Hindlimb muscle (tissue), 1 donor: ENCODE measurements at regions not wholly inside any gene's neighbourhood (a gene's known extent, or its start where the extent isn't known, plus 50 kb on each side); places are given as distances from the start of the nearest gene placed in this dataset.
"Not testable (repeated sequence)": the region's sequence is repeated elsewhere in the genome, so short reads cannot be mapped to it uniquely, and the experiment has no call there.

ENCODE experiments used
- DNase-seq: peaks from one replicate; pipeline ENCODE4 v3.0.0-alpha.2; 2013

GRCh38 chr14:28949503-28949902 is 182.9 kb downstream of the FOXG1 start:
- DNase-seq = no peak

- no peak for DNase-seq
These were observed 185.6 kb downstream of the FOXG1 start for GRCh38 chr14:28952161-28952560.

GRCh38 chr14:28952666-28953065 is 186.1 kb downstream of the FOXG1 start:
- no peak for DNase-seq

- DNase-seq = no peak
These were observed 187.4 kb downstream of the FOXG1 start for GRCh38 chr14:28953973-28954372.

- DNase-seq = no peak
These were observed 200.0 kb downstream of the FOXG1 start for GRCh38 chr14:28966416-28967233.

- DNase-seq = no peak
These were observed 208.5 kb downstream of the FOXG1 start for GRCh38 chr14:28975084-28975483.

- DNase-seq = no peak
These were observed 215.6 kb downstream of the FOXG1 start for GRCh38 chr14:28982228-28982627.

- DNase-seq = no peak
These were observed 216.7 kb downstream of the FOXG1 start for GRCh38 chr14:28983279-28983678.

- DNase-seq = no peak
These were observed 220.9 kb downstream of the FOXG1 start for GRCh38 chr14:28987516-28987915.

- DNase-seq = not testable (repeated sequence)
These were observed 230.6 kb downstream of the FOXG1 start for GRCh38 chr14:28997196-28997595.

- DNase-seq = no peak
These were observed 233.1 kb downstream of the FOXG1 start for GRCh38 chr14:28999656-29000055.

GRCh38 chr14:29005647-29006046 is 239.1 kb downstream of the FOXG1 start:
- DNase-seq = no peak

- no peak for DNase-seq
These were observed 241.4 kb downstream of the FOXG1 start for GRCh38 chr14:29007990-29008389.

- no peak for DNase-seq
These were observed 249.7 kb downstream of the FOXG1 start for GRCh38 chr14:29016050-29016900.

GRCh38 chr14:29023505-29023904 is 256.9 kb downstream of the FOXG1 start:
- DNase-seq = not testable (repeated sequence)

GRCh38 chr14:29027441-29027840 is 260.9 kb downstream of the FOXG1 start:
- DNase-seq = not testable (repeated sequence)

GRCh38 chr14:29027941-29028705 is 261.5 kb downstream of the FOXG1 start:
- DNase-seq = not testable (repeated sequence)

- DNase-seq = no peak
These were observed 262.5 kb downstream of the FOXG1 start for GRCh38 chr14:29028973-29029582.

GRCh38 chr14:29030121-29030520 is 263.5 kb downstream of the FOXG1 start:
- DNase-seq = no peak

- DNase-seq = no peak
These were observed 264.4 kb downstream of the FOXG1 start for GRCh38 chr14:29030970-29031369.

GRCh38 chr14:29035134-29035533 is 268.5 kb downstream of the FOXG1 start:
- peak; percentile 58 for DNase-seq

- no peak for DNase-seq
These were observed 270.8 kb downstream of the FOXG1 start for GRCh38 chr14:29037411-29037810.
